ENCODE measurements at regions not wholly inside any gene's neighbourhood (a gene's known extent, or its start where the extent isn't known, plus 50 kb on each side); places are given as distances from the start of the nearest gene placed in this dataset.

GRCh38 chr11:8831861-8832260 is 79.1 kb upstream of the AKIP1 start:
- TF ChIP-seq EZH2 (IDR thresholded peaks at IDR 0.05; ENCODE audit: insufficient read depth, poor library complexity, severe bottlenecking) (no peak), EZH2phosphoT487 (IDR thresholded peaks at IDR 0.05; ENCODE audit: insufficient read depth, low read depth) (no peak)
